Transverse colon (tissue), 4 donors: ENCODE measurements at regions not wholly inside any gene's neighbourhood (a gene's known extent, or its start where the extent isn't known, plus 50 kb on each side); places are given as distances from the start of the nearest gene placed in this dataset.

Experiments
- DNase-seq: peaks from one replicate; pipeline ENCODE4 v3.0.0-alpha.2; 2019
- H3K27ac ChIP-seq, 4 donors: fragments of 200-600 bp; sonication (generic); 2 replicates each; pipeline ENCODE4 v1.5.1; 2016 to 2018; ENCODE audit warnings: inconsistent platforms in 4 of 4
- H3K27me3 ChIP-seq: fragments of 200-600 bp; sonication (generic); 2 replicates; pipeline ENCODE4 v1.5.1; 2017; ENCODE audit warnings: inconsistent platforms
- H3K36me3 ChIP-seq, 4 donors: fragments of 200-600 bp; sonication (generic); 2 replicates each; pipeline ENCODE4 v1.5.1; 2017 to 2019; ENCODE audit warnings: inconsistent platforms in 4 of 4
- H3K4me1 ChIP-seq, 4 donors: fragments of 200-600 bp; sonication (generic); 2 replicates each; pipeline ENCODE4 v1.5.1; 2017 to 2020; ENCODE audit warnings: inconsistent platforms in 4 of 4
- H3K4me3 ChIP-seq, 4 donors: fragments of 200-600 bp; sonication (generic); 1 replicate in 1 of 4; 2 replicates in 3 of 4; pipeline versions ENCODE4 v1.5.1 to v1.6.1; 2017 to 2019; ENCODE audit warnings: inconsistent platforms in 4 of 4
- H3K9me3 ChIP-seq, 2 donors: fragments of 200-600 bp; sonication (generic); 2 replicates each; pipeline ENCODE4 v1.5.1; 2017 to 2019; ENCODE audit warnings: inconsistent platforms in 2 of 2
- EP300 ChIP-seq: sonication (generic); formaldehyde crosslinking; IDR thresholded peaks from one replicate; pipeline ENCODE4 v1.6.1; 2017; ENCODE audit warnings: antibody characterized with exemption, low read depth
- POLR2A ChIP-seq: fragments of 450-650 bp; IDR thresholded peaks from one replicate; pipeline ENCODE4 v1.6.1; 2016; ENCODE audit warnings: antibody characterized with exemption, mild to moderate bottlenecking, moderate library complexity
- POLR2AphosphoS5 ChIP-seq, 3 donors: sonication (generic); formaldehyde crosslinking; IDR thresholded peaks; one replicate each; pipeline ENCODE4 v1.6.1; 2016; ENCODE audit warnings: antibody characterized with exemption in 3 of 3
- WGBS, 2 donors: methylation state at CpG; one replicate each; pipeline ENCODE4 v1.1.5; 2018; ENCODE audit warnings: low coverage in 1 of 2; 5-methylcytosine and 5-hydroxymethylcytosine counted together
- in situ Hi-C, 4 donors: fragments of 200-750 bp; cut with MboI; loops; one replicate each; pipeline versions ENCODE4 v1.15.0 to v1.15.1; 2017; ENCODE audit warnings: low sequenced_read_pairs in 3 of 4, low pct_ligation_motif_present in 1 of 4, low pct_unique_long_range_greater_than_20kb in 1 of 4
- intact Hi-C: fragments of 100-400 bp; cut with DNase I; formaldehyde crosslinking; loops from one replicate; pipeline ENCODE4 v1.15.1; 2023; ENCODE audit warnings: low total_unique reads
- TF ChIP-seq, protein P1 (sequence below), 5 experiments: fragments of 200-600 bp in 3 of 5; fragments of 450-650 bp in 2 of 5; sonication (generic) in 3 of 5; IDR thresholded peaks; 1 replicate in 2 of 5; 2 replicates in 3 of 5; pipeline ENCODE4 v1.5.1; 2016 to 2017; ENCODE audit warnings: antibody characterized with exemption in 5 of 5, inconsistent platforms in 3 of 5, mild to moderate bottlenecking in 2 of 5, moderate library complexity in 1 of 5

DNA sequence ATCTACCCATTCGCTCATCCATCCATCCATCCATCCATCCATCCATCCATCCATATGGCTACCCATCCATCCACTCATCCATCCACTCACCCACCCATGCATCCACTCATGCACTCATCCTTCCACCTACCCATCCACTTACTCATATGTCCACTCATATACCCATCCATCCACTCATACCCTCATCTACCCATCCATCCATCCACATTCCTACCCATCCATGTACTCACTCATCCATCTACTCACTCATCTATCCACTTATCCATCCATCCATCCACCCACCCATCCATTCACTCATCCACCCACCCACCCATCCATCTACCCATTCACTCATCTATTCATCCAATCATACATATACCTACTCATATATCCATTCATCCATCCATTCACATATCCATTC lies 112.0 kb downstream of the RBFOX3 start:
- 0 to 9% methylated on average over 1 of the region's 1 CpG for WGBS, 2 donors
- DNase-seq, result no peak
- peaks cover 15% of the 10 kb centered on the region for H3K27me3 ChIP-seq
- intact Hi-C loops (no loop called here), in situ Hi-C loops (no loop called here)
- no peak overlapping the region for H3K27ac ChIP-seq
- no peaks in the 10 kb centered on the region for H3K36me3 ChIP-seq
- H3K9me3 ChIP-seq, result no peaks in the 10 kb centered on the region
- H3K4me1 ChIP-seq, result no peaks in the 10 kb centered on the region
- TF ChIP-seq EP300 (no peak), POLR2A (no peak), POLR2AphosphoS5 (IDR thresholded peaks at IDR 0.05) (no peak)
- TF ChIP-seq, protein P1, sequence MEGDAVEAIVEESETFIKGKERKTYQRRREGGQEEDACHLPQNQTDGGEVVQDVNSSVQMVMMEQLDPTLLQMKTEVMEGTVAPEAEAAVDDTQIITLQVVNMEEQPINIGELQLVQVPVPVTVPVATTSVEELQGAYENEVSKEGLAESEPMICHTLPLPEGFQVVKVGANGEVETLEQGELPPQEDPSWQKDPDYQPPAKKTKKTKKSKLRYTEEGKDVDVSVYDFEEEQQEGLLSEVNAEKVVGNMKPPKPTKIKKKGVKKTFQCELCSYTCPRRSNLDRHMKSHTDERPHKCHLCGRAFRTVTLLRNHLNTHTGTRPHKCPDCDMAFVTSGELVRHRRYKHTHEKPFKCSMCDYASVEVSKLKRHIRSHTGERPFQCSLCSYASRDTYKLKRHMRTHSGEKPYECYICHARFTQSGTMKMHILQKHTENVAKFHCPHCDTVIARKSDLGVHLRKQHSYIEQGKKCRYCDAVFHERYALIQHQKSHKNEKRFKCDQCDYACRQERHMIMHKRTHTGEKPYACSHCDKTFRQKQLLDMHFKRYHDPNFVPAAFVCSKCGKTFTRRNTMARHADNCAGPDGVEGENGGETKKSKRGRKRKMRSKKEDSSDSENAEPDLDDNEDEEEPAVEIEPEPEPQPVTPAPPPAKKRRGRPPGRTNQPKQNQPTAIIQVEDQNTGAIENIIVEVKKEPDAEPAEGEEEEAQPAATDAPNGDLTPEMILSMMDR (IDR thresholded peaks at IDR 0.05), result no peak
- H3K4me3 ChIP-seq, result no peak overlapping the region

DNA sequence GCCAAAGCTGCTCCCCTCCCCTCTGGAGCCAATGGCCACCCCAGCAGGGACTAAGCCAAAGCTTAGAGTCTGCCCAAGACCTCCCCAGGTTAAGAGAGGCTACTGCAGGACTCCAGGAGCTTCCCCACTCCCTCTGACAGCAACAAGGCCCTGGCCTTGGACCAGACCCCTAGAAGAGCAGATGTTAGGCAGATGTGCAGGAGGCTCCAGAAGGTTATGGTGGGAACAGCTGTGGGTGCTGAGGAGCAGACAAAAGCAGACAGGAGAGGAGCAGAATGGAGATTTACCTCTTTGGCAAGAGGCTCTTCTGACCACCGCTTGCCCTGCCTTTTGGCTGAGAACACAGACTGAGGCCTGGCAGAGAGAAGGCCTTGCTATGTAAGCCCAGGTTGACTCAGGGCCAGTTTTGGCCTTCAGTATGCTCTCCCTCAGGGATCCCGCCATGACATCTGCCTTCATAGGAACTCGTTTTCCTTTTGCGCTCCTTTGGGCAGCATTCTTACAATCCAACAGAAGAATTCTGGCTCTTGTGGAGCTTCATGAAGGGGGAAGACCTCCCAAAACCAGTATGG lies 113.0 kb downstream of the RBFOX3 start:
- WGBS, 2 donors, result 91% methylated on average over 4 of the region's 4 CpGs; no CpG with 5 or more reads in 1 of the 2 donors
- DNase-seq, result no peak
- intact Hi-C loops, result no loop called here
- no peak overlapping the region for H3K4me3 ChIP-seq
- no peaks in the 10 kb centered on the region for H3K36me3 ChIP-seq
- no peaks in the 10 kb centered on the region for H3K9me3 ChIP-seq
- H3K27me3 ChIP-seq, result peaks cover 15% of the 10 kb centered on the region
- H3K4me1 ChIP-seq, result no peaks in the 10 kb centered on the region
- TF ChIP-seq POLR2A (no peak), POLR2AphosphoS5 (IDR thresholded peaks at IDR 0.05) (no peak), EP300 (no peak)
- TF ChIP-seq, protein P1 (IDR thresholded peaks at IDR 0.05), result no peak
- in situ Hi-C loops, result no loop called here
- H3K27ac ChIP-seq, result no peak overlapping the region

DNA sequence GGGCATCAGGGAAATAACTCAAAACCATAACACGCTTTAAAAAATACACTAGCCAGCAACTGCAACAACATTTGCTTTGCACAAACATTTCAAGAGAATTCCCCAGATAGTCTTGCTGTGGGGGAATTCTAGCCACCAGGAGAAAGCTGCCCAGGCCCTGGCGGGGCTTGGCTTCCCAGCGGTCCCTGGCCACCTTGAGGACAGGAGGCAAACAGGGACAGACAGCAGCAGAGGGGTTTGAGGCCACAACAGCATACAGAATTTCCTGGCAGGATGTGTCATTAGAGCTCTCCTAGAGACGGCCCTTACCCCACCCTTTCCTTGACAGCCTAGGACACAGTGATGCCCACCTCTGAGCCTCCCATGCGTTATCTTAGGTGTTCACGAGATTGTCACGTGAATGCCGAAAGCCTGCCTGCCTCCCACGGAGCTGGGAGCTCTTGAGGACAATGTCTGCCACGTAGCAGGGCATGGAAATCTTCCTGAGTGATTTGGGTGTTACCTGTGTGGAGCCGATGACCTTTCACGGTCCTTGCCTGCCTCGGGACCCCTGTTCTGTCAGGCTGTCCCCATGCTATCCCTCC lies 114.3 kb downstream of the RBFOX3 start:
- no peaks in the 10 kb centered on the region for H3K9me3 ChIP-seq
- no peak overlapping the region for H3K4me3 ChIP-seq
- 60% methylated on average over 13 of the region's 13 CpGs; no CpG with 5 or more reads in 1 of the 2 donors for WGBS, 2 donors
- peaks cover 11% of the 10 kb centered on the region for H3K27me3 ChIP-seq
- intact Hi-C loops (no loop called here), in situ Hi-C loops (no loop called here)
- no peak overlapping the region for H3K27ac ChIP-seq
- TF ChIP-seq POLR2A (no peak), POLR2AphosphoS5 (IDR thresholded peaks at IDR 0.05) (no peak), EP300 (no peak)
- TF ChIP-seq, protein P1 (IDR thresholded peaks at IDR 0.05), result no peak
- no peaks in the 10 kb centered on the region for H3K36me3 ChIP-seq
- DNase-seq, result no peak
- no peaks in the 10 kb centered on the region for H3K4me1 ChIP-seq

DNA sequence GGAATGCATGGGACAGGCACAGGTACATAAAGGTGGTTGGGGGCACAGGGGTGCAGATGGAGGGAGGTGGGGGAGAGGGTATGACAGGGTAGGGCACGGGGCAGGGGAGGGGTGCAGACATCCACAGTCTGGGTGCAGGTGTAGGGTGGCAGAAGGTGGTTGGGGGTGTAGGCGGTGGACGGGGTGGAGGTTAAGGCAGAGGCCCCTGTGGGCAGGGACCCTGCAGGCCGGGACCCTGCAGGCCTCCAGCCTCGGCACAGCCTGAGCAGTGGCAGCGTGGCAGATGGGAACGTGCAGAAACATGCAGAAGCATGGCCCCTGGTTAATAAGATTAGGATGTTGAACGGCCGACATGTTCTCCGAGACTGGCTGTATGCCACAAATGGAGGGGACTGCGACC lies 115.2 kb downstream of the RBFOX3 start:
- Histone ChIP-seq H3K4me1 (no peaks in the 10 kb centered on the region), H3K27me3 (peaks cover 3% of the 10 kb centered on the region), H3K4me3 (no peak overlapping the region), H3K9me3 (no peaks in the 10 kb centered on the region), H3K27ac (no peak overlapping the region), H3K36me3 (no peaks in the 10 kb centered on the region)
- DNase-seq, result no peak
- intact Hi-C loops, result no loop called here
- in situ Hi-C loops, result no loop called here
- WGBS, 2 donors, result 78 to 90% methylated on average over 4 to 11 of the region's 11 CpGs
- TF ChIP-seq POLR2A (no peak), EP300 (no peak), POLR2AphosphoS5 (IDR thresholded peaks at IDR 0.05) (no peak)
- TF ChIP-seq, protein P1 (IDR thresholded peaks at IDR 0.05), result no peak
